Activated T-helper 2 cell treated with anti-CD3 and anti-CD28 coated beads, Interferon-gamma antibody, Interleukin-2, Interleukin-4, amounts not matched to agents 10 μg/mL and 5 μg/mL and 100 μg/mL, durations not matched to agents 14 hours and 24 hours and 36 hours (primary cell): ENCODE measurements at regions not wholly inside any gene's neighbourhood (a gene's known extent, or its start where the extent isn't known, plus 50 kb on each side); places are given as distances from the start of the nearest gene placed in this dataset.

Experiments used
- DNase-seq: peaks from one replicate; pipeline ENCODE4 v3.0.0; 2021; ENCODE audit warnings: low spot score
- H3K27ac Mint-ChIP-seq: one replicate; pipeline ENCODE4 v1.8.0; 2021; ENCODE audit warnings: mixed read lengths
- H3K27me3 Mint-ChIP-seq: one replicate; pipeline ENCODE4 v1.8.0; 2021; ENCODE audit warnings: low read depth, mixed read lengths
- H3K36me3 Mint-ChIP-seq: one replicate; pipeline ENCODE4 v1.8.0; 2021; ENCODE audit warnings: low read depth, mixed read lengths
- H3K4me1 Mint-ChIP-seq: one replicate; pipeline ENCODE4 v1.8.0; 2021; ENCODE audit warnings: low read depth, mixed read lengths
- H3K4me3 Mint-ChIP-seq: one replicate; pipeline ENCODE4 v1.8.0; 2021; ENCODE audit warnings: low read depth, mild to moderate bottlenecking, moderate library complexity, mixed read lengths
- H3K9me3 Mint-ChIP-seq: one replicate; pipeline ENCODE4 v1.8.0; 2021; ENCODE audit warnings: mixed read lengths
- intact Hi-C: fragments of 100-400 bp; cut with micrococcal nuclease; formaldehyde crosslinking; loops from one replicate; pipeline ENCODE4 v1.15.1; 2023

- no peak for DNase-seq
Measured at GRCh38 chr9:21555911-21556310, 73.8 kb upstream of the IFNE start.

GRCh38 chr9:21556581-21557427, 74.7 kb upstream of the IFNE start:
- Mint-ChIP-seq H3K27me3 (peaks cover 47% of the 10 kb centered on the region), H3K4me1 (peaks cover 15% of the 10 kb centered on the region), H3K27ac (no peak overlapping the region), H3K36me3 (no peaks in the 10 kb centered on the region), H3K4me3 (no peak overlapping the region), H3K9me3 (no peaks in the 10 kb centered on the region)
- DNase-seq: no peak
- intact Hi-C loops: loop anchor here (5.0 kb wide), 2 partner anchors 35 to 230 kb away; no protein-coding TSS in a partner anchor

More at GRCh38 chr9:21555911-21556310, 73.8 kb upstream of the IFNE start:
- H3K27me3 Mint-ChIP-seq: peaks cover 47% of the 10 kb centered on the region
- no peak overlapping the region for H3K4me3 Mint-ChIP-seq
- H3K9me3 Mint-ChIP-seq: no peaks in the 10 kb centered on the region
- H3K36me3 Mint-ChIP-seq: no peaks in the 10 kb centered on the region
- no peak overlapping the region for H3K27ac Mint-ChIP-seq
- H3K4me1 Mint-ChIP-seq: peaks cover 15% of the 10 kb centered on the region
- intact Hi-C loops: loop anchor here (5.0 kb wide), 2 partner anchors 36 to 229 kb away; no protein-coding TSS in a partner anchor

- DNase-seq: no peak
- no peak overlapping the region for H3K27ac Mint-ChIP-seq
- intact Hi-C loops: loop anchor here (5.0 kb wide), 2 partner anchors 35 to 230 kb away; no protein-coding TSS in a partner anchor
- no peaks in the 10 kb centered on the region for H3K9me3 Mint-ChIP-seq
- no peak overlapping the region for H3K4me3 Mint-ChIP-seq
- H3K4me1 Mint-ChIP-seq: peaks cover 15% of the 10 kb centered on the region
- H3K27me3 Mint-ChIP-seq: peaks cover 47% of the 10 kb centered on the region
- no peaks in the 10 kb centered on the region for H3K36me3 Mint-ChIP-seq
Measured at GRCh38 chr9:21557428-21557768, 75.3 kb upstream of the IFNE start.

GRCh38 chr9:21558079-21558478, 76.0 kb upstream of the IFNE start:
- intact Hi-C loops: loop anchor here (5.0 kb wide), 2 partner anchors 34 to 231 kb away; no protein-coding TSS in a partner anchor
- Mint-ChIP-seq H3K9me3 (no peaks in the 10 kb centered on the region), H3K27ac (no peak overlapping the region), H3K4me1 (peaks cover 15% of the 10 kb centered on the region), H3K4me3 (peak overlapping the region; percentile 87), H3K27me3 (peaks cover 48% of the 10 kb centered on the region), H3K36me3 (no peaks in the 10 kb centered on the region)
- DNase-seq: no peak

DNA sequence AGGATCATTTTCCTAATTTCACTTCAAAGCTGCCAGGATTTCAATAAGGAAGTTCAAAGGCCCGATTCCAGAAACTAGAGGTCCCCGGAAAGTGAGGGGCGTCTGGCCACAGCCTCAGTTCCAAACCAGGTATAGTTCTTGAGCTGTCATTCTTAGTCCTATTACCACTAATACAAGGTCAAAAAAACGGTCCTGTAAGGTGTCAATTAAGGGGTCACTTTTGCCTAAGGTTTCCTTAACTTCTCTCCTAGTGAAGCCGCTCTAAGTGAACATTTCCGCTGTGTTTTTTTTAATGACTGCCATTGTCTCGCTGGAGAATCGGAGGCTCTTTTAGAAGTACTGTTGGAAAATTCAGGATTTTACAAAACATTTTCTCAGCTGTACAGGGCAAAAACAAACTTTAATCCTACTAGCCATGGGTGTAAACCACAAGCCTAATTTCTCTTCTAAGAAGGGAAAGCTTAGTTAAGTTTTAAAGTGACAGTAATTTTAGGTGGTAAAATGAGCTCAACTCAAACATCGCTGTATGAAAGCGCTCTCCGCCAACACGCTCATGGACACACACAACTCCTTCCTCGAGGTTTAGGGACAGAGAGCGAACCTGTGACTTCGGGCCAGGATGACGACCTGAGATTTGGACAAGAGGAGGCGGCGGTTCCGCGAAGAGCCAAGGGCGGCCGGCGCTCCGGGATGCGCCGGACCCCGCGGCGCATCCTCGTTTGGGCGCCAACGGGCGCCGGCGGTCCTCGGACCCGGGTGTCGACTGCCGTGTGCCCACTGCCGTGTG, 76.7 kb upstream of the IFNE start:
- peak overlapping the region; percentile 87 for H3K4me3 Mint-ChIP-seq
- intact Hi-C loops: loop anchor here (5.0 kb wide), 2 partner anchors 33 to 232 kb away; no protein-coding TSS in a partner anchor
- DNase-seq: no peak

DNA sequence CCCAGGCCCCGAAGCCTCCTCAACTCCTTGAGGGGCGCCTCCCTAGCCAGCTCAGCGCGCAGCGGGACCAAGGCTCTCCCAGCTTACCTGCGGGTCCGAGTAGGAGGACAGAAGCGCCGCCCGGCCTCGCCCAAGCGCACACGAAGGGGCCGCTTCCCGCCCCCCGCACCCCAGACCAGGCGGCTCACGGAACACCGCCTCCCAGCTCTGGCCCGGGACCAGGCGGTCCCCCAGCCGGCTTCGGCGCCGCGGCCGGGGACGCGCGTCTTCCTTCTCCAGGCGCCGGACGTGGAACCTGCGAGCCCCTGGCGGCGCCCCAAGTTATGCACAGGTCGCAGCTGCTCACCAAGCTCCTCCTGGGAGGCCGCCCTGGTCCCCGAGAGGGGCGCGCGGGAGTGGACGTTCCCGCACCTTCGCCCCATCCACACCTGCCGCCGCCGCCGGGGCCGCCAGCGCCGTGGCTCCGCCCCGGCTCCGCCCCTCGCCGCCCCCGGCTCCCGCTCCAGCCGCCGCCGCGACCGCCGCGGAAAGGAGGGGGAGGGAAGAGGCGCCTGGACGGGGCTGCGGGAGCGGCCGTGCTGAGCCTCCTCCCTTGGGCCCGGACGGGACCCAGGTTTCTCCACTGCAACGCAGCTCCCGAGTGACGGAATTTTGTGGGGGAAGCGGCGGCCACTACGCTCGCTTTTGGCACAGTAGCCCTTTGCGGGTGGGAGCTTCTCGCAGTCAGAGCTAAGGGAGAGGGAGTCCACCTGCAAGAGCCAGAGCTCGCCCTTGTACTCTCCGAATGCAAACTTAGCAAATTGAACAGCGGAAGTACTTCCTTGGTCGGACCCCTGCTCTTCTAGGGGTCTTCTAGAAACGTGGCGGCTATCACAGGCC, 77.5 kb upstream of the IFNE start:
- H3K27ac Mint-ChIP-seq: no peak overlapping the region
- no peaks in the 10 kb centered on the region for H3K9me3 Mint-ChIP-seq
- peaks cover 58% of the 10 kb centered on the region for H3K27me3 Mint-ChIP-seq

More for the DNA sequence above, 76.7 kb upstream of the IFNE start:
- H3K27ac Mint-ChIP-seq: no peak overlapping the region
- H3K4me1 Mint-ChIP-seq: peaks cover 17% of the 10 kb centered on the region
- H3K27me3 Mint-ChIP-seq: peaks cover 51% of the 10 kb centered on the region
- H3K9me3 Mint-ChIP-seq: no peaks in the 10 kb centered on the region
- no peaks in the 10 kb centered on the region for H3K36me3 Mint-ChIP-seq

GRCh38 chr9:21560281-21560745, 78.2 kb upstream of the IFNE start:
- no peaks in the 10 kb centered on the region for H3K9me3 Mint-ChIP-seq
- peak overlapping the region; percentile 79 for H3K4me3 Mint-ChIP-seq
- peaks cover 58% of the 10 kb centered on the region for H3K27me3 Mint-ChIP-seq
- intact Hi-C loops: loop anchor here (2.0 to 5.0 kb wide), 2 partner anchors 16 to 93 kb away; no protein-coding TSS in a partner anchor
- H3K4me1 Mint-ChIP-seq: peaks cover 19% of the 10 kb centered on the region
- H3K27ac Mint-ChIP-seq: no peak overlapping the region
- no peaks in the 10 kb centered on the region for H3K36me3 Mint-ChIP-seq
- DNase-seq: no peak

More for the DNA sequence above, 77.5 kb upstream of the IFNE start:
- H3K36me3 Mint-ChIP-seq: no peaks in the 10 kb centered on the region
- peak overlapping the region; percentile 79 for H3K4me3 Mint-ChIP-seq
- H3K4me1 Mint-ChIP-seq: peaks cover 19% of the 10 kb centered on the region
- peak; percentile 26 for DNase-seq
- intact Hi-C loops: loop anchor here (2.0 to 5.0 kb wide), 4 partner anchors 17 to 232 kb away; no protein-coding TSS in a partner anchor

DNA sequence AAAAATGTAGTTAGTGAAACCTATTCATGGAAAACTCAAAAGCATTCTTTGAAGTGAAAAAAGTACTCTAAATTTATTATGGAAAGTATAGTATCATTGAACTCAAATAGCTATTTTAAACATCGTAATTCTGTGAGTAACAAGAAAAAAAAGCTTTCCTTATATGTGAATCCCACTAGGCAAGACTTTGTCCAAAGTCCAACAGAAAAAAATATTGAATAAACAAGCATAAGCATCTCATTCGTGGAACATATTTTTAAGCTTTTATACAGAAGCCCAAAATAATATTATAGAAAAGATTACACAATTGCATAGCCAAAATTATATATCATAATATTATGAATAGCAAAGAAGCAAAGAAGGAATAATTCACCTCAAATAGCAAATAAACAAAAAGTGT, 79.4 kb upstream of the IFNE start:
- peaks cover 60% of the 10 kb centered on the region for H3K27me3 Mint-ChIP-seq
- H3K36me3 Mint-ChIP-seq: no peaks in the 10 kb centered on the region
- H3K27ac Mint-ChIP-seq: no peak overlapping the region
- intact Hi-C loops: loop anchor here (2.0 to 5.0 kb wide), 2 partner anchors 15 to 94 kb away; no protein-coding TSS in a partner anchor
- no peak for DNase-seq
- H3K9me3 Mint-ChIP-seq: no peaks in the 10 kb centered on the region
- H3K4me1 Mint-ChIP-seq: peaks cover 19% of the 10 kb centered on the region
- H3K4me3 Mint-ChIP-seq: no peak overlapping the region

GRCh38 chr9:21564175-21564574, 82.1 kb upstream of the IFNE start:
- Mint-ChIP-seq H3K36me3 (no peaks in the 10 kb centered on the region), H3K4me3 (no peak overlapping the region), H3K27ac (no peak overlapping the region), H3K9me3 (no peaks in the 10 kb centered on the region), H3K4me1 (peaks cover 10% of the 10 kb centered on the region), H3K27me3 (peaks cover 57% of the 10 kb centered on the region)
- intact Hi-C loops: loop anchor here (5.0 kb wide), 1 partner anchor 97 kb away; no protein-coding TSS in a partner anchor
- no peak for DNase-seq

DNA sequence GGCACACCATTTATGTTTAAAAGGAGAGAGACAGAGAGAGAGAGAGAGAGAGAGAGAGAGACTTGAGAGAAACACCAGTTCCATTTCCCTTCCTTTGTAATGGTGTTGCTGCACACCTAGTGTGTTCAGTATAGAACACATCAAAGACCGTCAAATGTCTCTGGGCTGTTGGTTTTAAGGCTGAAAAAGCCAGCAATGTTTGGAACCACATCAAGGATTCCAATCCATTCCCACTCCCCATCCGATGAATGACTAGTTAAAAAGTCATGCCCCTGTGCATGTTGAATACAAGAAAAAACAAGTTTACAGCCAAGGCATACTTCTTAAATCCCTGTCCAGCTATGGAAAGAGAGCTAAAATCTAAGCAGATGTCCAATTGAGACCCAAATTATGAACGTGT, 83.0 kb upstream of the IFNE start:
- no peak overlapping the region for H3K27ac Mint-ChIP-seq
- no peak overlapping the region for H3K4me3 Mint-ChIP-seq
- peaks cover 7% of the 10 kb centered on the region for H3K4me1 Mint-ChIP-seq
- intact Hi-C loops: no loop called here
- peaks cover 55% of the 10 kb centered on the region for H3K27me3 Mint-ChIP-seq
- DNase-seq: no peak
- H3K9me3 Mint-ChIP-seq: no peaks in the 10 kb centered on the region
- H3K36me3 Mint-ChIP-seq: no peaks in the 10 kb centered on the region

DNA sequence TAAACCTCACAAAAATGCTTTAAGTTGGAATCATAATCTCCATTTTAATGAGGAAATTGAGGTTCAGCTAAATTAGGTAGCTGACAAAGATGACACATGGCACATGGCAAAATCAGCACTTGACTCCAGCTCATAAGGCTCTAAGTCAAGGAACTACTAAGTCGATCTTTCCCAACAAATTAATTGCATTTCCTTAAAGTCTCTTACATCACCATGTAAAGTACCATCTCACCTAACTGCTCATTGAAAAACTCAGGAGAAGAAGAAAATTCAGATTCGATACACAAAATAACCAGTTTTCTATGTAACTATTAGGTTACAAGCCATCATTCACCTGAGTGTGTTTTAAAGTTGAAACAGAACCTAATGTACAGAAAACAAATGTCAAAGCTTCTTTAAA, 85.8 kb upstream of the IFNE start:
- no peak overlapping the region for H3K27ac Mint-ChIP-seq
- no peaks in the 10 kb centered on the region for H3K9me3 Mint-ChIP-seq
- H3K4me3 Mint-ChIP-seq: no peak overlapping the region
- intact Hi-C loops: no loop called here
- H3K36me3 Mint-ChIP-seq: no peaks in the 10 kb centered on the region
- DNase-seq: no peak
- H3K27me3 Mint-ChIP-seq: peaks cover 66% of the 10 kb centered on the region
- peaks cover 5% of the 10 kb centered on the region for H3K4me1 Mint-ChIP-seq

- no peaks in the 10 kb centered on the region for H3K36me3 Mint-ChIP-seq
- intact Hi-C loops: no loop called here
- DNase-seq: no peak
- H3K27me3 Mint-ChIP-seq: peaks cover 68% of the 10 kb centered on the region
- no peak overlapping the region for H3K27ac Mint-ChIP-seq
- H3K9me3 Mint-ChIP-seq: no peaks in the 10 kb centered on the region
- no peak overlapping the region for H3K4me3 Mint-ChIP-seq
- peaks cover 5% of the 10 kb centered on the region for H3K4me1 Mint-ChIP-seq
Measured at GRCh38 chr9:21568484-21568883, 86.4 kb upstream of the IFNE start.
